ENCODE measurements at regions not wholly inside any gene's neighbourhood (a gene's known extent, or its start where the extent isn't known, plus 50 kb on each side); places are given as distances from the start of the nearest gene placed in this dataset.

GRCh38 chr2:55811048-55811447 is 112.5 kb downstream of the EFEMP1 start:
- Histone ChIP-seq H3K4me3 (replicated peaks; ENCODE audit: low read depth, low read length) (no peak overlapping the region), H3K27me3 (replicated peaks; ENCODE audit: control insufficient read depth, insufficient read depth, low read length) (no peaks in the 10 kb centered on the region), H3K36me3 (ENCODE audit: control insufficient read depth, insufficient read depth, low read length) (no peaks in the 10 kb centered on the region)
- no peak for DNase-seq (ENCODE audit: extremely low read depth, insufficient read length)
- TF ChIP-seq CTCF (IDR thresholded peaks at IDR 0.05; ENCODE audit: insufficient read depth, low read length, poor library complexity, severe bottlenecking) = no peak

- Histone ChIP-seq H3K36me3 (ENCODE audit: control insufficient read depth, insufficient read depth, low read length) (no peaks in the 10 kb centered on the region), H3K27me3 (replicated peaks; ENCODE audit: control insufficient read depth, insufficient read depth, low read length) (no peaks in the 10 kb centered on the region), H3K4me3 (replicated peaks; ENCODE audit: low read depth, low read length) (no peak overlapping the region)
- TF ChIP-seq CTCF (IDR thresholded peaks at IDR 0.05; ENCODE audit: insufficient read depth, low read length, poor library complexity, severe bottlenecking) = no peak
- no peak for DNase-seq (ENCODE audit: extremely low read depth, insufficient read length)
Observed at GRCh38 chr2:55810622-55811020, 113.0 kb downstream of the EFEMP1 start.

GRCh38 chr2:55809875-55810621 is 113.5 kb downstream of the EFEMP1 start:
- no peaks in the 10 kb centered on the region for H3K27me3 ChIP-seq (replicated peaks; ENCODE audit: control insufficient read depth, insufficient read depth, low read length)
- no peaks in the 10 kb centered on the region for H3K36me3 ChIP-seq (ENCODE audit: control insufficient read depth, insufficient read depth, low read length)
- no peak for TF ChIP-seq CTCF (IDR thresholded peaks at IDR 0.05; ENCODE audit: insufficient read depth, low read length, poor library complexity, severe bottlenecking)
- no peak for DNase-seq (ENCODE audit: extremely low read depth, insufficient read length)
- no peak overlapping the region for H3K4me3 ChIP-seq (replicated peaks; ENCODE audit: low read depth, low read length)

GRCh38 chr2:55807900-55808299 is 114.3 kb upstream of the PNPT1 start:
- DNase-seq (ENCODE audit: extremely low read depth, insufficient read length) = no peak
- no peaks in the 10 kb centered on the region for H3K36me3 ChIP-seq (ENCODE audit: control insufficient read depth, insufficient read depth, low read length)
- H3K4me3 ChIP-seq (replicated peaks; ENCODE audit: low read depth, low read length) = no peak overlapping the region
- H3K27me3 ChIP-seq (replicated peaks; ENCODE audit: control insufficient read depth, insufficient read depth, low read length) = no peaks in the 10 kb centered on the region
- no peak for TF ChIP-seq CTCF (IDR thresholded peaks at IDR 0.05; ENCODE audit: insufficient read depth, low read length, poor library complexity, severe bottlenecking)

- H3K27me3 ChIP-seq (replicated peaks; ENCODE audit: control insufficient read depth, insufficient read depth, low read length) = no peaks in the 10 kb centered on the region
- TF ChIP-seq CTCF (IDR thresholded peaks at IDR 0.05; ENCODE audit: insufficient read depth, low read length, poor library complexity, severe bottlenecking) = no peak
- H3K36me3 ChIP-seq (ENCODE audit: control insufficient read depth, insufficient read depth, low read length) = no peaks in the 10 kb centered on the region
- H3K4me3 ChIP-seq (replicated peaks; ENCODE audit: low read depth, low read length) = no peak overlapping the region
- DNase-seq (ENCODE audit: extremely low read depth, insufficient read length) = no peak
Observed at GRCh38 chr2:55805686-55806085, 112.0 kb upstream of the PNPT1 start.

- TF ChIP-seq CTCF (IDR thresholded peaks at IDR 0.05; ENCODE audit: insufficient read depth, low read length, poor library complexity, severe bottlenecking) = no peak
- DNase-seq (ENCODE audit: extremely low read depth, insufficient read length) = no peak
- Histone ChIP-seq H3K36me3 (ENCODE audit: control insufficient read depth, insufficient read depth, low read length) (no peaks in the 10 kb centered on the region), H3K27me3 (replicated peaks; ENCODE audit: control insufficient read depth, insufficient read depth, low read length) (no peaks in the 10 kb centered on the region), H3K4me3 (replicated peaks; ENCODE audit: low read depth, low read length) (no peak overlapping the region)
Observed at GRCh38 chr2:55804535-55804934, 110.9 kb upstream of the PNPT1 start.

All from GM06990 (cell line).